Kidney epithelial cell (primary cell): ENCODE measurements at regions not wholly inside any gene's neighbourhood (a gene's known extent, or its start where the extent isn't known, plus 50 kb on each side); places are given as distances from the start of the nearest gene placed in this dataset.

ENCODE experiments used
- DNase-seq: peaks from one replicate; pipeline ENCODE4 v3.0.0-alpha.2; 2010; ENCODE audit warnings: low read depth
- H3K27me3 ChIP-seq: 2 replicates; pipeline ENCODE4 v1.6.0; 2011; ENCODE audit warnings: low read length; ENCODE audit not compliant: control insufficient read depth, insufficient read depth
- H3K36me3 ChIP-seq: 2 replicates; pipeline ENCODE4 v1.5.1; 2011; ENCODE audit warnings: low read length; ENCODE audit not compliant: control insufficient read depth, insufficient read depth
- H3K4me3 ChIP-seq: 2 replicates; pipeline ENCODE4 v1.5.1; 2011; ENCODE audit warnings: low read depth, mild to moderate bottlenecking, control low read depth, low read length
- TF ChIP-seq, protein P1 (sequence below): IDR thresholded peaks from 2 replicates; pipeline ENCODE4 v1.5.1; 2011; ENCODE audit warnings: mild to moderate bottlenecking, moderate library complexity, low read length, control low read depth, inconsistent platforms; ENCODE audit not compliant: insufficient read depth, poor library complexity, severe bottlenecking

- Histone ChIP-seq H3K27me3 (no peaks in the 10 kb centered on the region), H3K4me3 (no peak overlapping the region), H3K36me3 (no peaks in the 10 kb centered on the region)
- TF ChIP-seq, protein P1, sequence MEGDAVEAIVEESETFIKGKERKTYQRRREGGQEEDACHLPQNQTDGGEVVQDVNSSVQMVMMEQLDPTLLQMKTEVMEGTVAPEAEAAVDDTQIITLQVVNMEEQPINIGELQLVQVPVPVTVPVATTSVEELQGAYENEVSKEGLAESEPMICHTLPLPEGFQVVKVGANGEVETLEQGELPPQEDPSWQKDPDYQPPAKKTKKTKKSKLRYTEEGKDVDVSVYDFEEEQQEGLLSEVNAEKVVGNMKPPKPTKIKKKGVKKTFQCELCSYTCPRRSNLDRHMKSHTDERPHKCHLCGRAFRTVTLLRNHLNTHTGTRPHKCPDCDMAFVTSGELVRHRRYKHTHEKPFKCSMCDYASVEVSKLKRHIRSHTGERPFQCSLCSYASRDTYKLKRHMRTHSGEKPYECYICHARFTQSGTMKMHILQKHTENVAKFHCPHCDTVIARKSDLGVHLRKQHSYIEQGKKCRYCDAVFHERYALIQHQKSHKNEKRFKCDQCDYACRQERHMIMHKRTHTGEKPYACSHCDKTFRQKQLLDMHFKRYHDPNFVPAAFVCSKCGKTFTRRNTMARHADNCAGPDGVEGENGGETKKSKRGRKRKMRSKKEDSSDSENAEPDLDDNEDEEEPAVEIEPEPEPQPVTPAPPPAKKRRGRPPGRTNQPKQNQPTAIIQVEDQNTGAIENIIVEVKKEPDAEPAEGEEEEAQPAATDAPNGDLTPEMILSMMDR, result no peak
- no peak for DNase-seq
Measured at GRCh38 chr2:225226441-225226840, 173.1 kb upstream of the NYAP2 start.

DNA sequence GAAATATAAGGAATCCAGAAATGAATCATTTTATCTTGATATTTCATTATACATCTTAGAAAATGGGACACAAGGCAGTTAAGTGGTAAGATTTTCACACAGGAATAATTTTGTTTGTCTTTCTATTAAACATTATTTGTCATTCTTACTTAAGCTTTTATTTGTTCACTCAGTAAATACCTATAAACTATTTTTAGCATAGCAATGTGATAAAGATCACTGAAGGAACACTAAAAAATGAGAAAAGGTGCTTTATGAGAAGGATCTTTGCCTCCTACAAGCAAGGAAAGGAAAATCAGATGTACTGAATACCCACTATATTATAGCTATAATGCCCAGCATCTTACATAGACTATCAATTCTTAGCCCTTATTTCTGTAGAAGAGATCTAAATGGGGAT is 176.2 kb upstream of the NYAP2 start:
- no peaks in the 10 kb centered on the region for H3K27me3 ChIP-seq
- no peak overlapping the region for H3K4me3 ChIP-seq
- TF ChIP-seq, protein P1, result no peak
- no peak for DNase-seq
- H3K36me3 ChIP-seq, result no peaks in the 10 kb centered on the region

DNA sequence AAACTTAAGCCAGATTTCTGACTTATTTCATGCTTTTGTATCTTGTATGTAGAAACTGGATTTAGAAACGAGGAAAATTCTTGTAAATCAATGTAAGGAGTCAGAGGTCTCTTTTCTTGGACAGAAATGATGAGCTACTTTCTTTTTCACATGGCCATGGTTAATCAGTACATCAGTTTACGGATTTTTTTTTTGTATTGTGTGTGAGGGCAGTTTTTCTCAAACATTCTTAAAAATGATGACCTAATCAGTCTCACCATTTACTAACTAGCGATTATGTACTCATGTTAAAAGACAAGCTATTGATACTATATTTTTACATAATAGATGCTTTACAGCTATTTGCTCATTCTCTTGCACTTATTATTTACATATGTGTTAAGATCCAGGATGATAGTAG is 165.2 kb upstream of the DOCK10 start:
- DNase-seq, result no peak
- TF ChIP-seq, protein P1, result no peak
- Histone ChIP-seq H3K27me3 (no peaks in the 10 kb centered on the region), H3K4me3 (no peak overlapping the region), H3K36me3 (no peaks in the 10 kb centered on the region)

- no peak overlapping the region for H3K4me3 ChIP-seq
- no peak for DNase-seq
- no peaks in the 10 kb centered on the region for H3K36me3 ChIP-seq
- TF ChIP-seq, protein P1, result no peak
- H3K27me3 ChIP-seq, result no peaks in the 10 kb centered on the region
Measured at GRCh38 chr2:225207043-225207442, 164.8 kb upstream of the DOCK10 start.

- TF ChIP-seq, protein P1, result no peak
- no peaks in the 10 kb centered on the region for H3K27me3 ChIP-seq
- DNase-seq, result no peak
- no peak overlapping the region for H3K4me3 ChIP-seq
- no peaks in the 10 kb centered on the region for H3K36me3 ChIP-seq
Measured at GRCh38 chr2:225196579-225196978, 154.3 kb upstream of the DOCK10 start.

DNA sequence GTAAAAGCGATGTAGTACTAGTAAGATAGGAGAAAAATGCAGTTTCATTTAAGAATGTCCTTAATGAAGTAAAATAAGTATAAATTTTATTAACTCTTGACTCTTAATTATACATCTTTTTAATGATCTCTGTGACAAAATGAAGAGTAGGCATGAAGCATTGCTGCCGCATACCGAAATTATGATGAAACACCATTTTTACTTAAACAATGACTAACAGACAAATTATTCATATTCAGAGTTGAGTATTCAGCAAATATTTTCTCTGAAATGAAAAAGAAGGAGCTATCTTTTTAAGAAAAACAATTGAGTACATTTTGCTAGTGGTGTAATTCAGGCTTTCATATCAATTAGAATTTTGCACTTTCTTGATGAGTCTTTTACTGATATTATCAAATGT is 150.6 kb upstream of the DOCK10 start:
- H3K36me3 ChIP-seq, result no peaks in the 10 kb centered on the region
- TF ChIP-seq, protein P1, result no peak
- DNase-seq, result no peak
- H3K4me3 ChIP-seq, result no peak overlapping the region
- no peaks in the 10 kb centered on the region for H3K27me3 ChIP-seq
